A549 (cell line): ENCODE measurements at regions not wholly inside any gene's neighbourhood (a gene's known extent, or its start where the extent isn't known, plus 50 kb on each side); places are given as distances from the start of the nearest gene placed in this dataset.

Source experiments
- ATAC-seq, 2 experiments: fragments of 200-7000 bp in 1 of 2; fragments of >200 bp in 1 of 2; cut with Nextera tagmentation in 1 of 2; cut with Tn5 transposase in 1 of 2; 3 replicates each; pipeline versions ENCODE4 v1.8.0 to v1.9.1; 2018 to 2020; ENCODE audit warnings: mild to moderate bottlenecking in 1 of 2, moderate library complexity in 1 of 2
- CTCF ChIA-PET: fragments of 300-600 bp; sonication (Branson Sonifier 250); formaldehyde crosslinking; extraction: SDS; loops from one replicate; lab custom pipeline; 2021; ENCODE audit warnings: antibody characterized with exemption, inconsistent platforms; lab: Yijun Ruan, JAX
- POLR2A ChIA-PET: fragments of 350-600 bp; formaldehyde crosslinking; extraction: SDS; loops from one replicate; lab custom pipeline; 2021; ENCODE audit warnings: antibody characterized with exemption, inconsistent platforms; lab: Yijun Ruan, JAX
- DNase-seq, 2 experiments: peaks; one replicate each; pipeline versions ENCODE4 v3.0.0 to v3.0.0-alpha.2; 2011 to 2016; ENCODE audit warnings: low read depth in 1 of 2, low spot score in 1 of 2
- FAIRE-seq: peaks from 2 replicates; lab custom pipeline; 2011; peaks lifted over from hg19 to GRCh38; lab: Jason Lieb, UNC
- H3K27ac ChIP-seq, 2 experiments: fragments of >200 bp; sonication (Bioruptor Twin); formaldehyde crosslinking; 3 replicates each; pipeline ENCODE4 v1.5.1; 2016 to 2017
- H3K4me1 ChIP-seq: fragments of >200 bp; sonication (Bioruptor Twin); formaldehyde crosslinking; 3 replicates; pipeline ENCODE4 v1.6.1; 2016
- H3K4me2 ChIP-seq: fragments of >200 bp; sonication (Bioruptor Twin); formaldehyde crosslinking; 3 replicates; pipeline ENCODE4 v1.6.1; 2016
- H3K4me3 ChIP-seq: fragments of >200 bp; sonication (Bioruptor Twin); formaldehyde crosslinking; 3 replicates; pipeline ENCODE4 v1.5.1; 2016
- H3K9me3 ChIP-seq: fragments of >200 bp; sonication (Bioruptor Twin); formaldehyde crosslinking; 3 replicates; pipeline ENCODE4 v1.6.1; 2016
- CBX8 ChIP-seq: fragments of 200-600 bp; sonication (generic); IDR thresholded peaks from 2 replicates; pipeline ENCODE4 v1.6.1; 2016
- CEBPB ChIP-seq, 2 experiments: fragments of >200 bp in 1 of 2; sonication (Bioruptor Twin) in 1 of 2; formaldehyde crosslinking in 1 of 2; IDR thresholded peaks; 2 replicates each; pipeline ENCODE4 v1.6.1; 2012 to 2016
- E2F6 ChIP-seq: IDR thresholded peaks from 2 replicates; pipeline ENCODE4 v1.6.1; 2012; ENCODE audit warnings: low read depth, borderline replicate concordance
- EHF ChIP-seq: fragments of 250-450 bp; sonication (Bioruptor Pico); IDR thresholded peaks from 2 replicates; pipeline ENCODE4 v1.5.0; 2020; ENCODE audit warnings: mild to moderate bottlenecking
- EP300 ChIP-seq, 2 experiments: fragments of >200 bp; sonication (Bioruptor Twin); formaldehyde crosslinking; IDR thresholded peaks; 2 replicates in 1 of 2; 3 replicates in 1 of 2; pipeline ENCODE4 v1.6.1; 2016 to 2017
- ESRRA ChIP-seq: fragments of 150-350 bp; IDR thresholded peaks from 2 replicates; pipeline ENCODE4 v1.6.1; 2014; ENCODE audit warnings: mild to moderate bottlenecking, low read length, borderline replicate concordance
- FOSL2 ChIP-seq, 2 experiments: fragments of 450-650 bp in 1 of 2; fragments of >200 bp in 1 of 2; sonication (Bioruptor Twin) in 1 of 2; formaldehyde crosslinking; IDR thresholded peaks; 2 replicates each; pipeline versions ENCODE4 v1.5.0 to v1.6.1; 2016 to 2020; ENCODE audit warnings: mild to moderate bottlenecking in 1 of 2, moderate library complexity in 1 of 2
- FOXS1 ChIP-seq: fragments of 250-450 bp; sonication (Bioruptor Pico); IDR thresholded peaks from 2 replicates; pipeline ENCODE4 v1.5.0; 2020; ENCODE audit warnings: mild to moderate bottlenecking, moderate library complexity
- GATA3 ChIP-seq: IDR thresholded peaks from 2 replicates; pipeline ENCODE4 v1.6.1; 2012; ENCODE audit warnings: borderline replicate concordance
- HDAC2 ChIP-seq: fragments of 200-600 bp; sonication (generic); IDR thresholded peaks from 2 replicates; pipeline ENCODE4 v1.6.1; 2016
- HES2 ChIP-seq: fragments of >200 bp; sonication (Bioruptor Twin); formaldehyde crosslinking; IDR thresholded peaks from 2 replicates; pipeline ENCODE4 v1.6.1; 2016
- HEYL ChIP-seq: fragments of 250-450 bp; sonication (Bioruptor Pico); IDR thresholded peaks from 2 replicates; pipeline ENCODE4 v1.8.0; 2021; ENCODE audit warnings: mild to moderate bottlenecking, moderate library complexity
- HOXB5 ChIP-seq: fragments of 250-450 bp; sonication (Bioruptor Pico); IDR thresholded peaks from 2 replicates; pipeline ENCODE4 v1.5.0; 2020; ENCODE audit warnings: mild to moderate bottlenecking, moderate library complexity
- JUNB ChIP-seq: fragments of >200 bp; sonication (Bioruptor Twin); formaldehyde crosslinking; IDR thresholded peaks from 2 replicates; pipeline ENCODE4 v1.6.1; 2016
- KDM1A ChIP-seq: fragments of 200-600 bp; sonication (generic); IDR thresholded peaks from 2 replicates; pipeline ENCODE4 v1.6.1; 2016; ENCODE audit warnings: low read depth, mild to moderate bottlenecking
- KDM5A ChIP-seq: fragments of 200-600 bp; sonication (generic); IDR thresholded peaks from 2 replicates; pipeline ENCODE4 v1.6.1; 2016; ENCODE audit warnings: antibody characterized with exemption, mild to moderate bottlenecking
- MAFK ChIP-seq: fragments of 450-650 bp; IDR thresholded peaks from 2 replicates; pipeline ENCODE4 v1.6.1; 2014; ENCODE audit not compliant: partially characterized antibody
- MAZ ChIP-seq: fragments of 150-350 bp; IDR thresholded peaks from 2 replicates; pipeline ENCODE4 v1.6.1; 2014; ENCODE audit warnings: antibody characterized with exemption, low read depth, low read length, borderline replicate concordance
- MYC ChIP-seq: IDR thresholded peaks from 2 replicates; pipeline ENCODE4 v1.6.1; 2012; ENCODE audit warnings: mild to moderate bottlenecking, inconsistent platforms, low read length, improper control_type of control experiment, borderline replicate concordance
- PHF8 ChIP-seq: fragments of 200-600 bp; sonication (generic); IDR thresholded peaks from 2 replicates; pipeline ENCODE4 v1.6.1; 2016; ENCODE audit warnings: low read depth, mild to moderate bottlenecking, antibody characterized with exemption, moderate library complexity, borderline replicate concordance
- RAD21 ChIP-seq, 2 experiments: fragments of >200 bp in 1 of 2; sonication (Bioruptor Twin) in 1 of 2; formaldehyde crosslinking in 1 of 2; IDR thresholded peaks in 1 of 2; conservative IDR thresholded peaks in 1 of 2; 2 replicates in 1 of 2; 3 replicates in 1 of 2; pipeline ENCODE4 v1.6.1; 2012 to 2018; ENCODE audit warnings: inconsistent platforms in 1 of 2
- RFX5 ChIP-seq: fragments of 450-650 bp; IDR thresholded peaks from 2 replicates; pipeline ENCODE4 v1.7.1; 2014; ENCODE audit warnings: antibody characterized with exemption, mild to moderate bottlenecking, moderate library complexity
- SREBF2 ChIP-seq: fragments of 450-650 bp; IDR thresholded peaks from 2 replicates; pipeline ENCODE4 v1.6.1; 2014; ENCODE audit warnings: mild to moderate bottlenecking, moderate library complexity
- TFCP2L1 ChIP-seq: fragments of 250-450 bp; sonication (Bioruptor Pico); IDR thresholded peaks from 2 replicates; pipeline ENCODE4 v1.5.0; 2021; ENCODE audit warnings: mild to moderate bottlenecking
- TP53 ChIP-seq: fragments of 250-450 bp; sonication (Bioruptor Pico); IDR thresholded peaks from 2 replicates; pipeline ENCODE4 v1.5.0; 2021; ENCODE audit warnings: mild to moderate bottlenecking, moderate library complexity
- USF2 ChIP-seq: fragments of 450-650 bp; IDR thresholded peaks from 2 replicates; pipeline ENCODE4 v1.6.1; 2014; ENCODE audit warnings: antibody characterized with exemption
- ZFP36 ChIP-seq: fragments of 450-650 bp; IDR thresholded peaks from 2 replicates; pipeline ENCODE4 v1.6.1; 2014; ENCODE audit warnings: borderline replicate concordance; ENCODE audit not compliant: partially characterized antibody
- ZNF302 ChIP-seq: fragments of 250-450 bp; sonication (Bioruptor Pico); IDR thresholded peaks from 2 replicates; pipeline ENCODE4 v1.9.0; 2021; ENCODE audit warnings: inconsistent platforms, mild to moderate bottlenecking, moderate library complexity

GRCh38 chr5:86199287-86199686, 418.5 kb upstream of the COX7C start:
- FAIRE-seq, result no peak
- no peak overlapping the region for H3K4me2 ChIP-seq
- TF ChIP-seq E2F6, result no peak
- no peak for TF ChIP-seq USF2
- TF ChIP-seq HEYL, result no peak
- TF ChIP-seq JUNB, result no peak
- TF ChIP-seq ESRRA, result no peak
- no peak for TF ChIP-seq HDAC2
- no peak for TF ChIP-seq EP300 (IDR thresholded peaks at IDR 0.05)
- TF ChIP-seq SREBF2, result no peak
- no peak for TF ChIP-seq FOXS1 (CRISPR knock-in tag)
- TF ChIP-seq CEBPB (IDR thresholded peaks at IDR 0.05), result no peak
- no peak for TF ChIP-seq HES2
- TF ChIP-seq ZNF302, result no peak
- TF ChIP-seq MYC, result no peak
- no peak for TF ChIP-seq RAD21 (conservative IDR thresholded peaks at IDR 0.05 in 1 of 2, IDR thresholded peaks at IDR 0.05 in 1 of 2)
- TF ChIP-seq MAFK, result no peak
- TF ChIP-seq PHF8, result no peak
- TF ChIP-seq KDM1A, result no peak
- TF ChIP-seq KDM5A, result no peak
- TF ChIP-seq, all 56 proteins: peak for 0
- ATAC-seq (no peak), DNase-seq (no peak)
- Histone ChIP-seq H3K9me3 (no peaks in the 10 kb centered on the region), H3K27ac (no peak overlapping the region), H3K4me1 (no peaks in the 10 kb centered on the region), H3K4me3 (no peak overlapping the region)
- POLR2A ChIA-PET, result no interaction called here
- CTCF ChIA-PET, result no interaction called here

- Histone ChIP-seq H3K4me3 (no peak overlapping the region), H3K4me2 (no peak overlapping the region), H3K27ac (no peak overlapping the region), H3K4me1 (no peaks in the 10 kb centered on the region), H3K9me3 (no peaks in the 10 kb centered on the region)
- CTCF ChIA-PET, result no interaction called here
- TF ChIP-seq CBX8 (no peak), EHF (no peak), ZFP36 (no peak), USF2 (no peak), KDM1A (no peak), FOSL2 (IDR thresholded peaks at IDR 0.05) (no peak), FOSL2 (CRISPR knock-in tag; IDR thresholded peaks at IDR 0.05) (no peak), TP53 (CRISPR knock-in tag) (no peak), RFX5 (no peak), HDAC2 (no peak), TFCP2L1 (CRISPR knock-in tag) (no peak), HOXB5 (no peak), MAZ (no peak), MAFK (no peak), KDM5A (no peak), GATA3 (no peak), ZNF302 (no peak)
- no peak for FAIRE-seq
- DNase-seq, result no peak
- ATAC-seq, result no peak
- POLR2A ChIA-PET, result no interaction called here
Measured at GRCh38 chr5:86228147-86228546, 389.6 kb upstream of the COX7C start.
